CD4-positive, alpha-beta T cell treated with Interleukin-6 for 4 hours (primary cell): ENCODE measurements at regions not wholly inside any gene's neighbourhood (a gene's known extent, or its start where the extent isn't known, plus 50 kb on each side); places are given as distances from the start of the nearest gene placed in this dataset.
"Not testable (repeated sequence)": the region's sequence is repeated elsewhere in the genome, so short reads cannot be mapped to it uniquely, and the experiment has no call there.

ENCODE experiments used
- DNase-seq: peaks from one replicate; pipeline ENCODE4 v3.0.0-alpha.2; 2020; ENCODE audit warnings: mixed read lengths

DNA sequence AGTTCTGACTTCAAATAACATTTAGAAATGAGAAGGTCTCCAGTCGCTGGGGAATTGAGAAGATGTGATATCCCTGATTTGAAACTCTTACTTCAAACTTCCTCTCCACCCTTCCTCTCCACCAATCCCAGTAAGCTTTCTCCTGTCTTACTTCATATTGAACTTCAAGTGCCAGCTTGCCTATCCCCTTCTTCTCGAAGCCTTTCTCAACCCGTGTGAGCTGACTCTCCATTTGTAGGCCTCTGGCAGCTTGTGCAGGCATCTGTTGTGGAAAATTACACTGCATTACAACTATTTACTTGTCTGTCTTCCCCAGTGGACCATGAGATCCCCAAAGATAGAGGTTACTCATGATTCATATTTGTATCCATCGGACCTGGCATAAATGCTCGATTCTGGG is 280.8 kb upstream of the CDH5 start:
- DNase-seq = no peak

DNA sequence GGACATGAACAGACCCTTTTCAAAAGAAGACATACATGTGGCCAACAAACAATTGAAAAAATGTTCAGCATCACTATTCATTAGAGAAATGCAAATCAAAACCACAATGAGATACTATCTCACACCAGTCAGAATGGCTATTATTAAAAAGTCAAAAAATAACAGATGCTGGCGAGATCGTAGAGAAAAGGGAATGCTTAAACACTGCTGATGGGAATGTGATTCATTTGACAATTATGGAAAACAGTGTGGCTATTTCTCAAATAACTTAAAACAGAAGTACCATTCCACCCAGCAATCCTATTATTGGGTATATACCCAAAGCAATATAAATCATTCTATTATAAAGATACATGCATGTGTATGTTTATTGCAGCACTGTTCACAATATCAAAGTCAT is 281.8 kb upstream of the CDH5 start:
- not testable (repeated sequence) for DNase-seq

DNA sequence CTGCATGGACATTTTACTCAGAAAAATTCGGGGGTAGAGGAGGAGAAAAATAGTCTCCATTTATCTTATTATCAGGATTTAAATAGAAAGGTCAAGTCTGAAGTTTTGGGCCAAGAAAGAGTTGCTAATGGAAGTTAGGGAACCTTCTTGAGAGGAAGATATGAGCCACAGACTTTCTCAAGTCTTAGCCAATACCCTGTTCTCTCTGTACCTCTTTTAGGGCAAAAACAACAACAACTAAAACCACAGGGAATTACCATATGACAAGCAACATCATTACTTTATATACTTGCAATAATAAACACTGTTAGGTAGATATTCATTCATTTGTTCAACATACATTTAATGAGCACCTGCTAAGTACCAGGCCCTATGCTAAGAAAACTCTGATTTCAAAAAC is 282.2 kb upstream of the CDH5 start:
- DNase-seq = no peak

DNA sequence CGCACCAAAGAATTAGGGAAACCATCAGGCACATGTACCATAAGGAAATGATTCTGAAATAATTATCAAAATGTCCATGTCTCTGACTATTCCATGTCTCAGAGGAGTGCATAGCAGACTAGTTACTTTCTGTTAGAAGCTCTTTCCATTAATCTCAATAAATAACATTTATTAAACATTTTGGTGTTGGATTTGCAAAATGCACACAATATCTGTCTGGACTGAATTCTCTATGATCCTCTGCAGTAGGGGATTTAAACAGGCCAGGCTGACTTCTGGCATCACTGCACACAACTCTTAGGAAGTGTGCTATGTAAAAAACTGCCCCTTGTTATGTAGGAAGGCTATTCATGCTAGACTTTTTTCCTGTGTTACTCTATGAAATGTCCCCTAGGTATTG is 283.3 kb upstream of the CDH5 start:
- DNase-seq = no peak

DNA sequence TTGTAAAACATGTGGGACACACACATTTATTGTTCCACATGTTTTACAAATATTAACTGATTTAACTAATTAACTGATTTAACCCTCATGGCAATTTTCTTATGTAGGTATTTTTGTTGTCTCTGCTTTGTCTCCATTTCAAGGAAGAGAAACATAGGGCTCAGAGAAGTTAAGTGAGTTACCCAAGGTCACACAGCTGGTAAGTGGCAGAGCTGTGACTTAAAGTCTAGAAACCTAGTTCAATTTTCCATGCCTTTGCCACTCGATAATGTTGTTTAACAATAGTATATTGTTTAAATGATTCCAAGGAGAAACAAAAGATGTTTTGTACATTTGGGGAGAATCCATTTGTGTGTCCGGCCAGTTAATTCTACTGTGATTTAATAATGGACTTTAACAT is 284.1 kb upstream of the CDH5 start:
- no peak for DNase-seq

DNA sequence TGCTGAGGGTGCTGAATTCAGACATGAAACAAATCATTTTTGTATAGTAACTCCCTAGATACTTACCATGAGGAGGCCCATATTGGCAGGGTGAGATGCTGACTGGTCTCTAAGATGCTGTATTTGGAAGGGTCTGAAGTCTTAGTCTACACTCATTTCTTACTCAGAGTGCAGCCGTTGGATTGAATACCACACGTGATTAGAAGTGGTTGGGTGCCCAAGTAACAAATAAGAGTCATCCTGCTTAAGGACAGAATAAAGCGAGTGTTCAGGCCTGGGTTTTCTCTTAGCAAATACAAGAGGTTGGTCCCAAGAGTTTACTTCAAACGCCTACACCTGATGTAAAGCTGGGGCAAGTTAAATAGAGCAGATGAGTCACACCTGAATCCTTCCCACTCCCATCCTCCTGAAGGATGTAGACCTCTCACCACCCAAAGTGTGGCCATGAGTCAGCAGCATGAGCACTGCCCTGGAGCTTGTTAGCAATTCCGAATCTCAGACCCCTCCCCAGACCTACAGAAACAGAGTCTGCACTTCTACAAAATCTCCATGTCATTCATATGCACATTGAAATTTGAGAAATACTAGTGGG is 284.6 kb upstream of the CDH5 start:
- no peak for DNase-seq

DNA sequence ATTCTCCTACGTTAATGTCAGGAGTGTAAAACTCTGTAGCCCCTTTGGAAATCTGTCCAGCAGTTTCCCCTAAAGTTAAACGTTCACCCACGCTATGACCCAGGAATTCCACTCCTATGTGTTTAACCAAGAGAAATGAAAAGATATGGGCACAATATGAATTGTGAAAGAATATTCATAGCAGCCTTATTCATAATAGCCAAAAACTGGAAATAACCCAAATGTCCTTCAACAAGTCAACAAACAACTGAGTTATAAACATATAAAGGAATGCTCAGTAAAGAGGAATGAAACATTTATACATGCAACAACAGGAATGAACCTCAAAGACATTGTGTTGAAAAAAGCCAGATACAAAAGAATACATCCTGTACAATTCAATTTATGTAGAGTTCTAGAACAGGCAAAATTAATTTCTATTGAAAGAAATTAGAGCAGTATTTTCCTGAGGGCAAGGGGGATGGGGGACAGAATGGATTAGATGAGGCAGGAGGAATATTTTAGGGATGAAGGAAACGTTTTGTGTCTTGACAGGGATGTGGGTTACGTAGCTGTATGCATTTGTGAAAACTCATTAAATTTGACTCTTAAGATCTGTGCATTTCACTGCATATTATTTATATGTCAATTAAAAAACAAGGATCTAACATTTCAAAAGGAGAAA is 286.7 kb upstream of the CDH5 start:
- no peak for DNase-seq

DNA sequence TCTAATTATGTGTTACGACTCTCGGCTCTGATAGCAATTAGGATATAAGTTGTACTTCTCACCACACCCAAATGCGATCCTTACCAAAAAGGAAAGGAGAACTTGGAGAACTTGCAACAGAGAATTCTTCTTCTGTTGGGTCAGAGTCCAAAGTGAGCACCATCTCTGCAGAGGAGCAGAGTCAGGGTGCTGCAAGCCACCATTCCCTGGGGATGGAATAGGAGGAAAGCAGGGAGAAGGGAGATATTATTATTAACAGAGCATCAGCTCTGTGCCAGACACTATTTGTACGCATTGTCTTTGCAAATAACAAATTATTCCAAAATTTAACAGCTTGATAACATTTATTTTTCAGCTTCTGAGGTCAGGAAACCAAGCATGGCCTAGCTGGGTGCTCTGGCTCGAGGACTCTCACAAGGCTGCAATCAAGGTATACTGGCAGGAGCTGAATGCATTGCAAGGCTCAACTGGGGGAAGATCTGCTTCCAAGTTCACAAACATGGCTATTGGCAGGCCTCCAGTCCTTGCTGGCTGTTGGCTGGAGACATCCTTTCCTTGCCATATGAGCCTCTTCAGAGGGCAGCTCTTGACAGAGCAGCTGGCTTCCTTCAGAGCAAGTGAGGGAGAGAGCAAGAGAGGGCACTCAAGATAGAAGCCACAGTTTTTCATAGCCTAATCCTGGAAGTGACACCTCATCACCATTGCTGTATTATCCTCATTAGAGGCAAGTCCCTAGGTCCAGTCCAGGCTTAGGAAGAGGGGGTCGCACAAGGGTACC is 296.2 kb upstream of the CDH5 start:
- no peak for DNase-seq

DNA sequence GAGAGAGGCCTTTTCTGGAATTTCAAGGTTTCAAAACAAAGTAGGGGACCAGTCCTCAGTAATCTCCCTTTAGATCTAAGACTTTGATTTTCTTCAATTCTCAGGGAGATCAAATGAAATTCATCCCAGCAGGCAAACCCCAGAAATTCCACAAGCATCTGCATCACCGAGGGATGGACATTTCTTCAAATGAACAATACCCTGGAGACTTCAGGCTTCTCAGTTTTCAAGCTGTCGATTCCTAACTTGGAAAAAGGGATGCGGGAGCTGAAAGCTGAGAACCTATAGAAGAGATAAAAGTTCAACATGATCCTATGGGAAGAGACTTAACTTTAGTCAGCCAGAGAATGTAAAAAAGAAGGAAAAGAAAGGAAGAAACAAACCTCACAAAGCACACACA is 296.9 kb upstream of the CDH5 start:
- no peak for DNase-seq

DNA sequence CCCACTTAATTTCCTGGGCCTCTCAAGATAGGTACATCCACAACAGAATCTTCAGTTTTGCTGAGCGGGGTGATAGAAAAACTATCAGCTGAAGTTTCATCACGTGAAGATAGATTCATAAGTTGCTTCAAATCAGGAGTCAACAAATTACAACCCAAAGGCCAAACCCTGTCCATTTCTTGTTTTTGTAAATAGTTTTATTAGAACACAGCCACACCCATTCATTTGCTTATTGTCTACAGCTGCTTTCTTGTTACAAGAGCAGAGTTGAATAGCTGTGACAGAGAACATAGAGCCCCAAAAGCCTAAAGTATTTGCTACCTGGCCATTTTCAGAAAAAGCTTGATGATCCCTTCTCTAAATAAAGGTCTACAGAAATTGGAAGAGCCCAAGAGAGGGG is 300.1 kb upstream of the CDH5 start:
- DNase-seq = no peak

DNA sequence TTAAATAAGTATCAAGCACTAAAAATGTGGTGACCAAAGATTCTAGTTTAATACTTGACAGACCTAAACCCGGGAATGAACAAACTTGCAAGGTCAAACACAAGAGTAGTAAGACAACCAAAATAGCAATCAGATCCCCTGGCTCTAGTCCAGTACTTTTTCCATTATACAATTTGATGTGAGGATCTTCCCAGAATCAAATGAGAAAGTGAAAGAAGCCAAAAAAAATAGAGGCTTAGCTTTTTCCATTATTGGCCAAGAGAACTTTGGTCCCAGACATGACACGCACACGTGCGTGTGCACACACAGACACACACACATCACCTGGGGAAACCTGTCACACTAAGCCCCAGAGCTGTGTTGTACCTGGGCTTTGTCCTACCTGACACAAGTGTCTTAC is 300.6 kb upstream of the CDH5 start:
- no peak for DNase-seq

DNA sequence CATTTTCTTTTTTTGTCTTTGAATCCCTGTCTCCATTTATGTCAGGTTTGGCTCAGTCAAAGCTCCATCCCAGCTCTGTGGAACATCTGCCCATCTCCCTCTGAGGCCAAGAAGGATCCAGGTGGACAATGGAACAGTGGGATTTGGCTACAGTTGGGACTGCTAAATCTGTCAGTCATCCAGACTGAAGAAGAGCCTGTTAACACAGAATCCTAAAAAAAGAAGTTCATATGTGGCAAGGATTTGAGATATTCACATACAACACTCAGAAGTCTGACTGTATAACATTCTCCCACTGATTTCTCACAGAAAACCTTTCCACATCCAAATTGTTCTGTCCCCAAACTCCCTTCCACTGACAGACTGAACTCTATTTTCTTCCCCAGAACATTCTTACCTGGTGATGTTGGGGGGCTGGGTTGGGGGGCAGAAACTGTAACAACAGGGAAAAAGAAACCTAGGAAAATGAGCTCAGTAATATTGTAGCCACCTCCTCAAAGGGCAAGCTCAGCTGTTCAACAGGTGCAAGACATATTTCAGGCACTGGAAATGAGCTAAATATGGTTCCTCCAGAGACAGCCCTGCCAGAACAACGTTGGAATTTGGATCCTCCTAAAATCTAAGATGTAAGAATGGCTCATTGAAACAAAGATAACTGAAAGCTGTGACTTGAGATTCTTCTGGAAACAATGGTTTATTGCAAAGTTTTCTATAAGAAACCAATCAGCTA is 301.5 kb upstream of the CDH5 start:
- DNase-seq = no peak

DNA sequence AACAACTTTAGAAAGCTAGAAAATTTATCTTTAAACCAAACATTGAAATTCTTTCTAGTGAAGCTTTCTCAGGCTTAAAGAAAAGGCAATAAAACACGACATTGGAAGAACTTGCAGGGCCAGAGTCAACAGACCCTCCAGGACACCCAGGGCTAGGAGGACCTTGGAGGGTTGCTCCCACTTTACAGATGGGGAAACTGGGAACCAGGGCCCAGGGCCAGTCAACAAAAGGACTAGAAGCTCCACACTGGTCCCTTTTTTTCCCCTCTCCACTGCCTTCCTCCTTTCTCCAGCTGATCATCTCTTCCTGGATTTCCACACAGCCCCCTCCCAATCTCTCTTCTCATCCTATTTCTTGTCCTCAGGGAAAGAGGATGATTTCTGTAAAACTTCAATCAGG is 307.7 kb upstream of the CDH5 start:
- no peak for DNase-seq

DNA sequence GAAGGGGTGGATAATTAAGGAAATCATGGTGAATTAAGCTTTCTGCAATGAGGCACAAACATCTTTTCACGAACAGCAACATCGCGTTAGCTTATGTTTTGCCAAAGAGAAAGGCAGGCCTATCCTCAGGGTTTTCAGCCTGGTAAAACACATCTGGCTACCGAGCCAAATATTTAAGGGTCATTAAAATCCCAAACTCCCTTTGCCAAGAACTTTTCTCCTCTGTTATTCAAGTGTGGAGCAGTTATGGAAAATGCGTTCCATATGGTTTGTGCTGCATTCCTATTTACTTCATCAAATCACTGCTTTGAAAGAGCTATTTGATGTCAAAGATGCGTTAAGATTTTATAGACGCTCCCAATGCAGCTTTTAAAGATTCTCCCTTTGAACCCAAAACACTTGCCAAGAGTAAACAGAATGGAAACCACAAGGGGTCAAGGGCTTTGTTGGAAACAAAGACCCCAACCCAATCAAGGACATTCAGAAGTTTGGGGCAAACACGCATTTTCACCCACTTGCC is 308.3 kb upstream of the CDH5 start:
- no peak for DNase-seq

DNA sequence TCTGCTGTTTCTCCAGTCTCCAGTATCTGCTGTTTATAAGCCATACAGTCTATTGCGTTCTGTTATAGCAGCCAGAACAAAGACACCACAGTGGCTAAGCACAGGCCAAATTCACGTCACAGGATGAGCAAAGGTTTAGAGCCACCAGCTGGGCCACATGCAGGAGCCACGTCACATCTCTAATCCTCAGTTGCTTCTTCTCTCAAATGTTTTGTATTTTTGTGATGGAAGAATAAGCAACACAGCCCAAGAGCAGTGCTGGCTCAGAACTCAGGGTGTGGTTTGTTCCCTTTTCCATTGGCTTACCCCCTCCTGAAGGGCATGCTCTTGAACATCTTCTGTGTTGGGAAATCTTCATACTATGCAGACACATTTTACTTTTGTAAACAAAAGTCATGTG is 309.4 kb upstream of the CDH5 start:
- DNase-seq = no peak

DNA sequence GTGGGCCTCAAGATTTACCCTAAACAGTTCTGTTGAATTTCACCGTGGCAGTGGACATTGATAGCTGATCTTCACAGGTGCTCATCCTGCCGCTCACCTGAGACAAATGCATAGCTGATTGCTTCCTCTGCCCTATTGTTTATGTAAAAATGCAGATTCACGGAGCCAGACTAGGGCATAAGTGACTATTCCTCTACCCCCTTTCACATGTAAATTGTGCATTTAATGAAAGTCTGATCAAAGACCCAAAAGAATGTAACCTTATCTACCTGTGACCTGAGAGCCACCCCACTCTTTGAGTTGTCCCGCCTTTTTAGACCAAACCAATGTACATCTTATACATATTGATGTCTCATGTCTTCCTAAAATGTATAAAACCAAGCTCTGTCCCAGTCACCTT is 312.4 kb upstream of the CDH5 start:
- DNase-seq = no peak

DNA sequence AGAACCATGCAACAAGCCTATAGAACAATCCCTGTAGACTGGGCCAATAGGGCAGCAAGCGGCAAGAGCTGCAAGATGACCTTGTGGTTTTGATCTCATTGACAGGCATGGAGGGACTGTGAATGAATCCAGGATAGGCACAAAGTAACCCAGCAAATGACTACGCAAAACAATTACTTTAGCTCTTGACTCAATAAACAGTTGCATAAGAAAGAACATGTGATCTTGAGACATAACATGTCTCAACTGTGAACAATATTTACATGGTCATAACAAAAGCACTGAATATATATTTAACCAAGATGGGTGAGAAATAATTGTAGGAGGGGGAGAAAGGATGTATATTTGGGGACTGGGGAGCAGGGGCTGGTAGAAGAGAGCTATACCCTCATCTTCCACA is 313.7 kb upstream of the CDH5 start:
- no peak for DNase-seq

DNA sequence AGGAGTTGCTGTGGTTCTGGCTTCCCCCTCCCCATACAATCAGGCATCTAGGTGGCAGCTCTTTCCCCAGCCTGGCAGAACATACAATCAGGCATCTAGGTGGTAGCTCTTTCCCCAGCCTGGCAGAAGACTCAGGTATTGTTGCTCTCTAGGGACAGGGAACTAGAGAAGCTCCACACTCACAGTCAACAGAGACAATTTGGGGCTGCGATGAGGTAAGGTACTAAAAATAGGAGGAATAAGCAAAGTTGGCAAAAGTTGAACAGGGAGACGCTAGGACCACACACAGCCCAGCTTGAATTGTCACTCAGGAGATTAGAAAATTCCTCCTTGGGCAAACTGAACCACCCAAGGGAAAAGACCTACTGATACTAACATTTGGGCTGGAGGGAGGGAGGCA is 315.5 kb upstream of the CDH5 start:
- no peak for DNase-seq

DNA sequence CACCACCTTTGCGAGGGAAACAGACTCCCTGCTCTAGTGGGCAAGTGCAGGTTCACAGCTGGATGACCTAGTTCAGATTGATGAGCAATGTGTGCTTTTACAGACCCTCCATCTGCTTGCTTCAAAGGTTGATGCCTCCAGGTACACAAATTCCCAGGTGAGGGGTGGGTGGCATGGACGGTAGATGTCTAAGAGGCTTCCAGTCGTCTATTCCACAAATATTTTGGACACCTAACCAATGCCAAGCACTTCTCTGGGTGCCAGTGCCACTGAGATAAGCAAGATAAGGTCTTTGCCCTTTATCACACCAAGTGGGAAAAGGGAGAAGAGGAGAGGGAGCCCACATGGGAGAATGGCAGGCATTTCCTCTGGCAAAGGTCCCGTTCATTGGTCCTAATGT is 316.6 kb upstream of the CDH5 start:
- DNase-seq = no peak

DNA sequence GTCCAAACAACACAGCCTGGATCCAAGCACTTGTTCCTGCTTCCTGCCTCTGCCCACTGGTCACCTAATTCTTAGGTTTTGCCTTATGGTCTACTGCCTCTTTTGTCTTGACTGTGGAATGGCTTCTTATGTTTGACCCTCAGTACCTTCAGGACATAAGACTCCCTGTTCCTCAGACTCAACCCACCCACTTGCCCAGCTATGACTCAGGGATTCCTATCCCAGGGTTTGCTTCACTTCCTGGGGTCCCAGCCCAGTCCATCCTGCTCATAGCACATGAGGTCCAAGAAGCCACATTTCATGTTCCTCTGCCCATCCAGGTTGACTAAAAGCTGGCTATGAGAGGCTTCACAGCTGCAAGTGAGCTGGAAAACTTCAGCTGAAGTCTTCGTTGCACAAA is 320.9 kb upstream of the CDH5 start:
- DNase-seq = no peak

DNA sequence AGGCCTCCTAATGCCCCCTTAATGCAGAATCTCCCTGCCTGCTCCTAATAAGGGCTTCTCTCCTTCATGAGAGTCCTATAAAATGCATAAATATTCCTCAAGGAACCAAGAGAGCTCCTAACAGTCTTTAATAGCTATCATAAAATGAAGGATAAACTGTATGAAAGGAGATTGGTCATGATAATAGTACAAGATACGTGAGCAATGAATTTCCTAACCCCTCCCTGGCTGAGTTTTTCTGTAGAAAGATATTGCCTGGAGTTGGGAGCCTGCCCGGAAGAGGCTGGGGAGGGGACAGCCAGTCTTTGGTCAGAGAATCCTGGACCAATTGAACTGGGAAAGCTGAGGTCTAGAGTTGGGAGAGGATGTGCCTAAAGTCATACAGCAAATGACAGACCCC is 321.9 kb upstream of the CDH5 start:
- no peak for DNase-seq

DNA sequence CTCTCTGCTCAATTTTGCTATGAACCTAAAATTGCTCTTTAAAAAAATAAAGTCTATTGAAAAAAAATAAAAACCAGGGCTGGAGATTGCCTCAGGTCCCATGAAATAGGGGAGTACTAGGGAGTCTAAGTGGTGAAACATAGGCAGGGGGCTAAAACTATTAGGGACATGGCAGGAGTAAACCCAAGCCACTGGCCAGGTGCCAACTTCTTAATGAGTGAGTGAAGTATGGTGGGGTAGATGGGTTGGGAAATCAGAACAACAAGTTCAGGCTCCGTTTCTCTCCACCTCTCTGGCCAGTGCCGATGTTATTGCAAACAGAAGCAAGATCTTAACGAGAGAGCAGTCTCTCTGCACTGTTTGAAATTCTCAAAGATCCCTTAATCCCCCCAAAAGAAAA is 322.4 kb upstream of the CDH5 start:
- DNase-seq = no peak

DNA sequence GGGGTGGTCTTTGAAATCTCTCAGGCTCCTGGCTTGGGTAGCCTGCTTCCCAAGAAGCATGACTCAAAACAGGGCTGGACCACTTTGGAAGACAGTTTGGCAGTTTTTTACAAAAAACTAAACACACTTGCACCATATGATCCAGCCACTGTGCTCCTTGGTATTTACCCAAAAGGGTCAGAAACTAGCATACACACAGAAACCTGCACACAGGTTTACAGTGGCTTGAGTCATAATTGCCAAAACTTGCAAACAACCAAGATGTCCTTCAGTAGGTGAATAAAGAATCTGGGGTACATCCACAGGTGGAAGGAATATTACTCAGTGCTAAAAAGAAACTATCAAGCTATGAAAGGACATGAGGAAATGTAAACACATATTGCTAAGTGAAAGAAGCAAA is 323.2 kb upstream of the CDH5 start:
- DNase-seq = no peak

DNA sequence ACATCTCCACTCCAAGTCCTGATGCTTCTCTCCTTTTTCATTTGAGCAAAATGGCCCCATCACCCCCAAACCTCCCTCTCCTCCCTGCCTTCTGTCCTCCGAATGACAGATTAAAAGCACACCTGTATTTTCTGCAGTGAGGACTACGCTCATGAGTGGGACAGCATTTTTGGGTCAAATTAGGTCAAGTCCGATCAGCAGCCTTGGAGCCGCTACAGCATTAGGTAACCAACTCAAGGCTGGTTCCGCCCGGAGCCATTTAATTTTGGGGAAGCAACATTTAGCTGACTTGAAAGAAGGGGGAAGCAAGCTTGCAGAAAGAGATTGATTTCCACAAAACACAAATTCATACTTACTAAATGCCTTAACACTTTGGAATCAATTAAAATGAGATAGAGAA is 324.1 kb upstream of the CDH5 start:
- no peak for DNase-seq
